Thyroid gland (tissue), 4 donors: ENCODE measurements at regions not wholly inside any gene's neighbourhood (a gene's known extent, or its start where the extent isn't known, plus 50 kb on each side); places are given as distances from the start of the nearest gene placed in this dataset.

Experiments
- POLR2A ChIP-seq, 2 donors: fragments of 450-650 bp; IDR thresholded peaks; one replicate each; pipeline ENCODE4 v1.6.1; 2017; ENCODE audit warnings: antibody characterized with exemption in 2 of 2, mild to moderate bottlenecking in 2 of 2, moderate library complexity in 1 of 2
- TF ChIP-seq, protein P1 (sequence below), 6 experiments: fragments of 200-600 bp in 3 of 6; fragments of 450-650 bp in 3 of 6; sonication (generic) in 3 of 6; IDR thresholded peaks; one replicate each; pipeline ENCODE4 v1.5.1; 2016 to 2019; ENCODE audit warnings: antibody characterized with exemption in 6 of 6, mild to moderate bottlenecking in 2 of 6, inconsistent platforms in 1 of 6, moderate library complexity in 1 of 6

DNA sequence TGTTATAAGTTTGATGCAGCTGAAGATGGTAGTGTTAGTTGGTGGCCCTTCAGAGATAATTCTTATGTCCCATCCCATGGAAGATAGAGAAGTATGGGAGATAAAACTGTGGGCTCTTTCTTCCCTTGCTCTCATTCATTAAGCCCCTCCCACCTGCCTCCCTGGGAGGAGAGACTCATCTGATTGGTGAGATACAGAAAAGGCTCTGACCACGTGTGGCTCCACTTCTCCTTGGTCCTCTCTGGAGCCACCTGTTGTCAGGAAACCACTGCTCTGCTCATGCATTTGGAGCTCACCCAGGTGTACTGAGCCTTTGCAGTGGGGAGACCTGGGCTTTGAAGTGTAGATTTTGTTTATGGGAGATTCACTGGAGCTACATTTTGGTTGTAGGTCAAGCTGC is 293.2 kb upstream of the RASGRP1 start:
- TF ChIP-seq, protein P1, sequence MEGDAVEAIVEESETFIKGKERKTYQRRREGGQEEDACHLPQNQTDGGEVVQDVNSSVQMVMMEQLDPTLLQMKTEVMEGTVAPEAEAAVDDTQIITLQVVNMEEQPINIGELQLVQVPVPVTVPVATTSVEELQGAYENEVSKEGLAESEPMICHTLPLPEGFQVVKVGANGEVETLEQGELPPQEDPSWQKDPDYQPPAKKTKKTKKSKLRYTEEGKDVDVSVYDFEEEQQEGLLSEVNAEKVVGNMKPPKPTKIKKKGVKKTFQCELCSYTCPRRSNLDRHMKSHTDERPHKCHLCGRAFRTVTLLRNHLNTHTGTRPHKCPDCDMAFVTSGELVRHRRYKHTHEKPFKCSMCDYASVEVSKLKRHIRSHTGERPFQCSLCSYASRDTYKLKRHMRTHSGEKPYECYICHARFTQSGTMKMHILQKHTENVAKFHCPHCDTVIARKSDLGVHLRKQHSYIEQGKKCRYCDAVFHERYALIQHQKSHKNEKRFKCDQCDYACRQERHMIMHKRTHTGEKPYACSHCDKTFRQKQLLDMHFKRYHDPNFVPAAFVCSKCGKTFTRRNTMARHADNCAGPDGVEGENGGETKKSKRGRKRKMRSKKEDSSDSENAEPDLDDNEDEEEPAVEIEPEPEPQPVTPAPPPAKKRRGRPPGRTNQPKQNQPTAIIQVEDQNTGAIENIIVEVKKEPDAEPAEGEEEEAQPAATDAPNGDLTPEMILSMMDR (IDR thresholded peaks at IDR 0.05) = no peak
- TF ChIP-seq POLR2A (IDR thresholded peaks at IDR 0.05) = no peak
